NCI-H128 (cell line): ENCODE measurements at regions not wholly inside any gene's neighbourhood (a gene's known extent, or its start where the extent isn't known, plus 50 kb on each side); places are given as distances from the start of the nearest gene placed in this dataset.
"Not testable (repeated sequence)": the region's sequence is repeated elsewhere in the genome, so short reads cannot be mapped to it uniquely, and the experiment has no call there.

Experiments used
- DNase-seq: peaks from one replicate; lab custom pipeline; 2025; ENCODE audit not compliant: unreplicated experiment; lab: John Stamatoyannopoulos, UW

DNA sequence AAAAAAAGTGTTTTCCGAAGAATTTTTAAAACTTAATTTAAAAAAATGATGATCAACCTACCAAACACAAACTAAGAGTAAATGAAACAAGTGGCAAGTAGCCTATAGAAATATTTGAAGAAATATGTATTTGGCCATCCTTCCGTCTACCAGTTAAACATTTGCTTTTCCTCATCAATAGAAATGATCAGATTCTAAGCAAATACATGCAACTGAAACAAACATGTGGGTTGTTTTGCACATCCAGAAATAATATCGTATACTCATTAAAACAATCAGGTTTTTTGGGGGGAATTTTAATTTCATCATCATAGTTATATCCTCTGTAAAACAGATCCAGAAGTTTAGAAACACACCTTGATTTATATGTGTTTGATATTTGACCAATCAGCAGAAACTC is 1011.7 kb downstream of the GATA3 start:
- no peak for DNase-seq

DNA sequence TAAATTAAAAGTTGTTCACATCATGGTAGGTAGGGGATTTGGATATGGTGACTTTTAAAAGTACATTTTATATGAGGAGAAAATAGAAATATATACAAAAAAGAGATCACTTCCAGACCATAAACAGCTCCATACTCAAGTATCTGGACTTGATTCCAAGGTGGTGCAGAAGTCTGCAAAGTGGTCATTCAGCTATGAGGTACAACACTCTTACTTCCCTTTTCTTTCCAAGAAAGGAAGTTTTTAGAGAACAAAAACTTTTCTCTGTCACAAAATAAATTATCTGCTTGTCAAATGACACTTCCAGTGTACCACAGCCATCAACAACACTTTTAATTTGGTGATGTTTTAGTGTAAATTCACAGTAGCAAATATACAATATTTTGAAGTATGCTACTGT is 1013.5 kb downstream of the GATA3 start:
- no peak for DNase-seq

DNA sequence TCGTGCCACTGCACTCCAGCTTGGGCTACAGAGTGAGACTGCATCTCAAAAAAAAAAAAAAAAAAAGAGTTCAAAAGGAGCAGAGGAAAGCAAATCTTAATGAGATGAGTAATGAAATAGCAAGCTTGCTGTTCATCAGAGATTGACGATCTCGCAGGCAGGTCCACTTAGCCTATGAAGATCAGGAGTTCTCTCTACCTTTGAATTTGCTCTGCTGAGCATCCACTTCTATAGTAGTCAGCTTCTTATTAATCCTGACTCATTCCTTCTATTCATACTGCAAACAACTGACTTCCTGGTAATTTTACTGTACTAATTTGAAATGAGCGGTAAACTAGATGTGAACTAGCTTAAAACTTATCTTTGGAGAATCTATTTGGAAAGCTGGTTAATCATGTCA is 1014.6 kb downstream of the GATA3 start:
- DNase-seq, result no peak

DNA sequence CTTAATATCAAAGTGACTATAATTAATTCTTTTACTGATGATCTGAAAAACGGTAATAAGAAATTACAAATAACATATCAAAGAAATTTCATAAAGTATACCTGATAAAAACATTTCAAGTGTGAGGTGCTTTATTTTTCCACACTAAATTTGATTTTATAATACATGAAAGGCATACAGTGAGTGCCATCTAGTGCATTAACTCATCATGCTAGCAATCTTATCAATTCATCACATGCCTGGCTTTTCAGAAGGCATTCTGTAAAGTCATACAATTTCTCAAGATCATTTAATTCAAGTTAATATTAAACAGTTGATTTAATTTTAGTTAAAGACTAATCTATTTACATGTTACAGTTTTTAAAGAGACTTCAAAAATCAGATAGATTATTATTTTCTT is 1020.9 kb downstream of the GATA3 start:
- DNase-seq, result no peak

DNA sequence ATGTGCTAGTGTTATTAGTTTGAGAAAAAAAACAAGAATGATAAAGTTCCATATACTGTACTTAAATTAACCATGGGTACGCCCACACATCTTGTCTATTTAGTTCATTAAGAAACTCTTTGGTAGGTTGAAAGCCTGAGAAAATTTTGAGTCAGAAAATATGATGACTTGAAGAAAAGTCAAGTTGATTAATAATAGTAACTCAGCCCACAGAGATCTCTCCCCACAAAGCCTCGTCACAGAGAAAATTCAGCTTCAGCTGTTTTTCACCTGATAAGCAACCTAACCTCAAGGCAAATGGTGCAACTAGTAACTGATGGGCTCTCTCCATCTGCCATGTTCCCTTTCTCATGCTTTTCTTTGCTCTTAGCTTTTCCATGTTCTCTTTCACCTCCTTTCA is 1021.6 kb downstream of the GATA3 start:
- DNase-seq, result no peak

DNA sequence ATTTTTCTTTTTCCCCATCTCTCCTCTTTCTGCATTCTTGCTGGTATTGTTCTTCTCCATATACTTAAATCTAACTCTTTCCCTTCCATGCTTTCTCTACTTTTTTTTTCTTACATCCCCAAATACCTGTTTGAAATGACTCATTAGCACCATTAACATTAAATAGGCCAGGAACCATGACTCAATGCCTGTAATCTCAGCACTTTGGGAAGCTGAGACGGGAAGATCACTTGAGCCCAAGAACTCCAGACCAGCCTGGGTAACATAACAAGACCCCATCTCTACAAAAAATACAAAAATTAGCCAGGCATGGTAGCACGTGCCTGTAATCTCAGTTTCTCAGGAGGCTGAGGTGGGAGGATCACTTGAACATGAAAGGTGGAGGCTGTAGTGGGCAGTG is 1026.8 kb downstream of the GATA3 start:
- no peak for DNase-seq

DNA sequence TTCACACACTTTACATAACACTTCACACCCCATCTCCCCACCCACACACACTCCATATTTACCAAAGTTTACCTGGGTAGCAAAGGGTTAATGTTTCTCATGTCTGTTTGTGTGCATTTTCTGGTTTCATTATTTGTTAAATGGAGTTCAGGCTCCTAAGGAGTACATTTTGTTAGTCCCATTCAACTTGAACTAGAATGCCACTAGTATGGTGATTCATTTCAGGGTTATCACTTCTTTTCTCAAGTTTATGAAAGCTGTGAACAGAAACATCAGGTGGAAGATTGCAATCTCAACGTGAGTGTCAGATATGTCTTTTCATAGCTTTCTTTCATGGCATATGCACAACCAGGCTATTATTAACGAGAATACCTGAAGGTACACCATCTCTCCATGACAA is 1027.5 kb downstream of the GATA3 start:
- no peak for DNase-seq

DNA sequence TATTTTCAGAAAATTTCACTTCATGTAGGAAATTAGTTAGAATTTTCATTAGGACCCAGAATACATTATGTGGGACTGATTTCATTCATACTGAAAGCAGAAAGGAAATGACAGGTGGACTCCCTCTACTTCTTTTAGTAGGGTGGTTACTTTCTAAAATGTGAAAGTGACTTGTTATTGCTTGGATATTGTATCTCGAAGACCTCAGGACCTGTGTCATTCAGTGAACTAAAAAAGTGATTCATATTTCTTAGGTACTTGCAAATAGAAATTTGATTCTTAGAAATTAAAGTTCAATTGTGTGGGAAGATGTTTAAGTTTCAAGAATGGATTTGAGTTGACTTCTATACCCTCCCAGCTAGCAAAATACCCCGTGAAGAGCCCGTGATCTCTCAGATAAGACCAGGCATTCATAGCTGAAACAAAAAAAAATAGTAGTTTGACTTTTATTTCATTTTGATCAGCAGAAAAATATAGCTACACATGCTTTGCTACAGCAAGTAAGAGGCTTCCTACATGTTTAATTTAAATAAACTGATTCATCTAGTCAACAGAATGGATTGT is 1037.1 kb downstream of the GATA3 start:
- DNase-seq, result no peak

DNA sequence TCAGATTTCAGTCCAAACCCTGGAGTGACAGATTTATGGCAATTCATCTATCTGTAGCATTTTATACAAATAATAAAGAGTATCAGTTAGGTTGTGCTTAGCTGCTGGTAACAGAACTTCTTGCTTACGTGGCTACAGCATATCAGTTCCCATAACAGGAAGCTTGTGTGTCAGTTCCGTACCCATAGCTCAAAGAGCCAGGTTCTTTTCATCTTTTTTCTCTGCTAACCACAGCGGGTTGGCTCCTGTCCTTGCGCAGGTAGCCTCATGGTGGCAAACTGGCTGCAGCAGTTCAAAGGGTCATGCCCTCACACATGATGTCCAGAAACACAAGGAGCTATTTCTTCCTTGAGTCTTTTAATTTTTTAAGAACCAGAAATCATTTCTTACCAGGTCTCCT is 1041.8 kb downstream of the GATA3 start:
- no peak for DNase-seq

DNA sequence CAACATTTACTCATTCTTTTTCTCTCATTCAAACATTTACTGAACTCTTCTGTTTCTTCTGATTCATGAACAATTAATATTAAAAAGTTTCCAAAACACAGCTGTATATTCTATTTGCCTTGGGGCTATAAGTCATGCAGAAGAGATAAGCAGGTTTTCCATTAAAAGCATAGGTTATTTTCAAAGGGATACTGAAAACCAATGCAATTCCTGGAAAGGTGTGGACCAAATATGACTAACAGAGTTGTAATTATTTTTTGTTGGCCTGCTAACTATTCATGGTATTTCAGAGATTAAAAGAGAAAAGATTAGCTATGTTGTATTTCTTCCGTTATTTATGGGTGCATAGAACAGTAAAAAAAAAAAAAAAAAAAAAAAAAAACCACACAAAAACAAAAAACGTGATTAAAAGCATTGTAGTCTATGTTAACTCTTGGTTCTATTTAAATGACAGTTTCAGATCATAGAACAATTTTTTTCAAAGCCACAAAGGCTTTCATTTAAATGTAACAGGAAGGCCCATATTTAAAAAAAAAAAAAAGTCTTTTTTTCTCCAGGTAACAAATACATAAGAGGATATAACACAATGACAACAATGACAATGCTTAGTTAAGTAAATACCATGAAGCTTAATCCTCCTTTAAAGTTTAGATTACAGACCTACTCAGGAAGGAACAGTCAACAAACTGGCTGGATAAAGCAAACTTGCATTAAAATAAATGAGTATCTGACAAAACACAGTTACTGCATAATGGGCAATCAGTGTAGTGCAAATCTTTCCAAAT is 1042.9 kb downstream of the GATA3 start:
- DNase-seq, result no peak

DNA sequence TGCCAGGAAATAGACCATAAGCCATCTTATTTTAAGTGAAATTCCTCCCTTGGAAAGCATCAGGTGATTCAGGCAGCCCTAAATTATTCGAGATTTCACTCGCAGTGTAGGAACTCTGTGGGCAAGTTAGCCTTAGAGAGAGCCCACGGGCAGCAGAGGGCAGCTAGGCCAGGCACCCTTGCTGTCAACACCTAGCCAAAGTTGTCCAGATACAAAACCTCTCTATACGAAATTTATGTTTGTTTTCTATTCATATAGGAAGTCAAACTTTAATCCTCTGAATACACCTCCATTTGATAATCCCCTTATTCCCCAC is 1043.5 kb downstream of the GATA3 start:
- DNase-seq, result no peak

DNA sequence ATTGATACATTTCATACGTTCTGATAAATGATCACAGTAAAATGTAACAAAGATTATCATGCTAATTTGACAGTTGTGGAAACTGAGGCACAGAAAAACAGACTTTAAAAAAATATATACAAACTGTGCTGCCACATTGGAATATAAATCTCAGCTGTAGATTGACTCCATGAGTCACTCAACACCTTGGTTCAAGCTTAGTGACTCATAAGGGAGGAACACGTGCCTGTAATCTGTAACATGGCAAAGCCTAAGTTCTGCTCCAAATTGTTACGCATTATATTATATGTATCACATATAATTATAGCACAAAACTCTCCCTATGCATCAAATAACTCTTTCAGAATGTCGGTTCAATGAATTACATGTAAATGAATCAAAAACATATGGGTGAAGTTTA is 1047.5 kb downstream of the GATA3 start:
- DNase-seq, result no peak

DNA sequence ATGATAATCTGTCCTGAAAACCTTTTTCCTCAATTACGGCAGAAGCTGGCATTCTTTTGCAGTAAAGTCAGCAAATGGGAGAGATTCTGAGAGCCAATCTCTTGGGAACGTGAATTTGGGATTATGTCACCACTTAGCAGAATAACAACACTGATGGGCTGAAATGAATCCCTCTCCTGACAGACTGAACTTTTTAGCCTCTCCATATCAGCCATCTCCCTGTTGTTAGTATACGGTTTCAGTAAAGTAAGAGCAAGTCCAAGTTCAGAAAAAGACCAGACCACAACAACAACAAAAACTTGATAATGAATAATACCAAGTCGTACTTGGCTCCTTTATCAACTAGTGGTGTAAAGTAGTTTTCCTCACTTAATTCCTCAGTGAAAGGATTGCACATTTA is 1048.8 kb downstream of the GATA3 start:
- DNase-seq, result no peak

DNA sequence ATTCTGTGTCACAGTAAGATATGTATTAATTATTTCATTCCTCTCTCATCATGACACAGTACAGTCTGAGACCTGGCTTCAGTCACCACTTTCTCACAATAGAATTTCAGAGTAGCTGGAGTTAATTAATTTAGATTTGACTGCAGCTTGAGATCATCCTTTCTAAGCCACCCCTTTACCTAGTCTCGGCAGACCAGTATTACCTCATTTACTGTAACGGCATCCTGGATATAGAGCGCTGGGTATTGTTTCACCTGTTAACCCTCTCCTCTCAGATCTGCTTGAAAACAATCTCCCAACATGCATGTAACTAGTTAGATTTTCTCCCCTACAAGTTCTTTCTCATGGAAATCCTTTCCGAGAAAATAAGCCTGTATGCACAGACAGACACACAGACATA is 1057.5 kb downstream of the GATA3 start:
- no peak for DNase-seq

DNA sequence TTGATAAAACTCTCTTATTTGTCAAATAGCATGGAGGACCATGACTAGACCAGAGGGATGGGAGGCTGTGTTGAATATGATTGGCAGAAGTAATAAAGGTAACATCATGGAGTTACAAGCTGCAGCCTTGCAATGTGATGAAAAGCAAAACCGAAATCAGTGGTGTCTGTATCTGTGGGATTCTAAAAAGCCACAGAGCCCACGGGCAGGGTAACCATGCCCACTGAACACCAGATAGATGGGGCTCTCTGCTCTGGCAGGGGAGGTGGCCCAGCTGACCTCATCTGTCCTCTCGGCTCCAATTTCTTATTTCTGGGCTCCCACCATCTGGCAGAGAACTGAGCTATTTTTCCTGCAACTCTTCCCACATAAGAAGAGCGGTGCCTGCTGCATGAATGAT is 1072.2 kb downstream of the GATA3 start:
- no peak for DNase-seq

DNA sequence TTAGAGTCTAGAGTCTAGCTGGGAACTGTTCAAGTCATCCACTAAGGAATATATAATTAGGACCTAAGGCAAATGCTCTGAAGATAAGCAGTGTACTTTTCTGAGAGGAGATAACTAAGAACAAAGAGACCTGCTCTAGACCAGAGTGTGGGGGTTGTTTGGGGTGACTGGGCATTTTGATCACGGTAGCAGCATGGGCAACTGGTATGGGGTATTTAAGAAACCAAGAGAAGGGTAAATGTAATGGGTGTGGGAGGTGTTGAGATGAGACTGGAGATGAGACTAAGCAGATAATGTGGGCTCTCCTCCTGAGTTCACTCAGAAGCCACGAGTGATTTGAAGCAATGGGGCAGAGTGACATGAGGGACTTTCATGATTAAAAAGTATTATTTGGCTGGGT is 1082.9 kb downstream of the GATA3 start:
- no peak for DNase-seq

DNA sequence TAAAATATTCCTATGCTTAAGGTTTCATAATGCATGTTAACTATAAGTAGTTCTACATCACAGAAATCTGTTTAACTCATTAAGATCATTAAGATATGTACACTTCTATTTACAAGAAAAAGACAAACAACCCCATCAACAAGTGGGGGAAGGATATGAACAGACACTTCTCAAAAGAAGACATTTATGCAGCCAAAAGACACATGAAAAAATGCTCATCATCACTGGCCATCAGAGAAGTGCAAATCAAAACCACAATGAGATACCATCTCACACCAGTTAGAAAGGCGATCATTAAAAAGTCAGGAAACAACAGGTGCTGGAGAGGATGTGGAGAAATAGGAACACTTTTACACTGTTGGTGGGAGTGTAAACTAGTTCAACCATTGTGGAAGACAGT is 1084.3 kb downstream of the GATA3 start:
- not testable (repeated sequence) for DNase-seq

DNA sequence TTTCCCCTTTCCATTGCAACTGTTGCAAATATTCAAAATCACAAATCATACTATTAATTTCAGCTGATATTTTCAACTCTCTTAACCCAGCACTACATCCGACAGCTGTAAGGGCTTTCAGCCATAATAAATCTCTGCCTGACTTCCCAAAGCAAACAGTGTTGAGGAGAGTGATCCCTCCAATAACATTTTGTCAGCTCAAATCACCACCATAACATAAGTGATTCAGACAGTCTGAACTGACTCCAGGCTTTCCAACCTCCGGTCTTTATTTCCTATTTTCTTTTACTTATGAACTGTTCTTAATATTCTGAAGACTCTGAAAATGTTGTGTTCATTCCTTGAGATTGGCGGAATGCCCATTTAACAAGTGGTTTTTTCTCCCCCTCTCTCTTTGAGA is 1085.9 kb downstream of the GATA3 start:
- DNase-seq, result no peak

DNA sequence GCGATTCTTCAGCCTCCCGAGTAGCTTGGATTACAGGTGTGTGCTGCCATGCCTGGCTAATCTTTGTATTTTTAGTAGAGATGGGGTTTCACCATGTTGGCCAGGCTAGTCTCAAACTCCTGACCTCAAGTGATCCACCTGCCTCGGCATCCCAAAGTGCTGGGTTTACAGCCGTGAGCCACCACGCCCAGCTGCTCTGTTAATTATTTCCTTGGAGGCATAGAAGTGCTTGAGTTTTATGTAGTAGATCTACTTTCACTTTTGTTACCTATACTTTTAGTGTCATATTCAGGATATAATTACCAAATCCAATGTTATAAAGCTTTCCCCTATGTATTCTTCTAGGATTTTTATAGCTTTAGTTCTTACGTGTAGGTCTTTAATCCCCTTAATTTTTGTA is 1093.0 kb downstream of the GATA3 start:
- no peak for DNase-seq

DNA sequence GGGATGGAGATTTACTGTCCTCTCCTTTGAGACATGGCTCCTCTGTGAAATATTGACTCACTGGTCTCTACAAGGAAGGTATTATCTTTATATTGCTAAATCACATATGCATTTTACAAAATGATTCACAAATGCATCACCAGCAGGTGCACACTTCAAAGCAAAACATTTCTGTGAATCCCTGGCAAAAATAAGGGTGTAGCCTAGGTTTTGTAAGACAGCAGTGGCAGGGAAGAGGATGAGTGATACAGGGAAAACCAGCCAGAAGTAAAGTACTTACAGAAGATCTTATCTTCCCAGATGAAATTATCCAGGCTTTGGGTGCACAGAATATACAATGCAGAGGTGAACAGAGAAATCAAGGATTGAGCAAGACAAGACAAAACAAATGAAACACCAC is 1094.6 kb downstream of the GATA3 start:
- DNase-seq, result no peak

DNA sequence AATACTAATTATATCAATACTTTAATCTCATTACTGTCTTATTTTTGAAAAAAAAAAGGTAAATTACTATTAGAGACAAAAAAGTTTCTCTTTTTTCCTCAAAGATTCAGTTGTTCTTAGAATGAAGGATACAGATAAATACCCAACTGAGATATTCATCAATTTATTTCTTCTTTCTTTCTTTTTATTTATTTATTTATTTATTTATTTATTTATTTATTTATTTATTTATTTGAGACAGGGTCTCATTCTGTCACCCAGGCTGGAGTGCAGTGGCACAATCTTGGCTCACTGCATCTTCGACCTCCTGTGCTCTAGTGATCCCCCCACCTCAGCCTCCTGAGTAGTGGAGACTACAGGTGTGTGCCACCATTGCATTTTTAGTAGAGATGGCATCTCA is 1098.6 kb downstream of the GATA3 start:
- DNase-seq, result not testable (repeated sequence)

DNA sequence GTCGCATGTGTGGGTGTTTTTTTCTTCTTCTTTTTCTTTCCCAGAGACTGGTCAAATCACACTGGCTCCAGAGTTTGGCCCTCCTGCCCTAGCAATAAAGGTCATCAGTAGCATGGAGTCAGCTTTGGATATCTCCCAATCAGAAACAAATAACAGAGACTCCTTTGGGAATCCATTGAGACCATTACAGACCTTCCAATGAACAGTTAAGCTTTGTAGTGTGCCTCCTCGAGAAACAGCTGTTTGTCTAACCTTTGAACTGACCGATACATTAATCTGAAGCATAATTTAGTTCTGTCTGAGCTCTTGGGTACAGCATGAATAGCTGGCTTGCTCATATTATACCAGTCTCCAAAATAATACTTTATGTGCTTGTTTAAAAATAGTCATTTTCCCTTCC is 1103.2 kb downstream of the GATA3 start:
- DNase-seq, result no peak

DNA sequence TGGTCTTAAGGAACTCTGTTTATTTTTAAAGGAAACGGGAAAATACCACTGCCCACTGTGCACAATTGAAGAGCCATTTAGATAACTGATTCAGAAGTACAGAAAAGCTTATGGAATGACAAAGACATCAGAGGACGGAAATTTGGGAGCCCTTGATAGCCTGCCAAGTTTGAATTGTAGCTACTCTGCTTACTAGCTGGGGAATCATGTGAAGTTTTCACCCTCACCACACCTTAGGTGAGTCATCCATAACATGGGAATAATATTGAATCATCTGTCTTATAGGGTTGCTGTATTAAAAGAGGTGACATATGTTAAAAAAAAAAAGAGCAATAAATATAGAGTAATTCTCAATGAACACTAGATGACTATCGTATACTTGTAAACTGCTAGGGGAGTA is 1104.2 kb downstream of the GATA3 start:
- DNase-seq, result no peak
